Right ventricle myocardium superior (tissue), 1 donor: ENCODE measurements at regions not wholly inside any gene's neighbourhood (a gene's known extent, or its start where the extent isn't known, plus 50 kb on each side); places are given as distances from the start of the nearest gene placed in this dataset.
"Not testable (repeated sequence)": the region's sequence is repeated elsewhere in the genome, so short reads cannot be mapped to it uniquely, and the experiment has no call there.

ENCODE experiments used
- ATAC-seq: fragments of 200-7000 bp; cut with Tn5 transposase; one replicate; pipeline ENCODE4 v1.9.1; 2020; ENCODE audit warnings: mild to moderate bottlenecking; ENCODE audit not compliant: poor library complexity
- DNase-seq: peaks from one replicate; pipeline ENCODE4 v3.0.0-alpha.2; 2020
- intact Hi-C: fragments of 100-400 bp; cut with DNase I; formaldehyde crosslinking; loops from one replicate; pipeline ENCODE4 v1.11.2; 2022
- donor health status: DM: no; HTN: yes; CAD: no; lungs with severe emphysema.

DNA sequence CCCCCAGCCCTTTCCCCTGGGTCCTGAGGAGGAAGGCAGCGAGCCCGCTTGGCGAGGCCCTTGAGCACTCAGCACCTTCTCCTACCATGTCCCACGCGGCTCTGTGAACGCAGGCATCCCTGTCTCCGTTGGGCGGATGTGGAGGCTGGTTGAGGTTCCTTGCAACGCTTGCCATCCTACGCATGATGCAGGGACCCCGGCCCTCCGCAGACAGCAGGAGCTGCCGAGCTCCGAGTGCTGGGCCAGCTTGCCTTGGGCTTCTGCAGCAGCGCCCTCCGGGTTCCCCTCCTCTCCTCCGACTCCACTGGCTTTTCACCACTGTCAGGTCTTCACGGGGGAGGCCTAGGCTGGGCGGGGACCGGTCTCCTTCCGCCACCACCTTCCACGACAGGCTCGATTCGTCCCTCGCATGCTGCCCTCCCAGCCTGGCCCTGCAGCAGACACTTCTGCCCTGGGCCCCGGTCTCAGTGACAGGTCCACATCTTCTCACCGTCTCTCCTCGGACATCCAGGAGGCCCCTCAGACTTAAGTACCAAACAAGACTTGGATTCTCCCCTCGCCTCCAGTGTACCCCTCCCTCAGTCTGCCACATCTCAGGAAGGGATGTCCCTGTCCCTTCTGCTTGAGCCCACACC is 67.6 kb upstream of the HGFAC start:
- DNase-seq (no peak), ATAC-seq (no peak)
- intact Hi-C loops, result no loop called here

DNA sequence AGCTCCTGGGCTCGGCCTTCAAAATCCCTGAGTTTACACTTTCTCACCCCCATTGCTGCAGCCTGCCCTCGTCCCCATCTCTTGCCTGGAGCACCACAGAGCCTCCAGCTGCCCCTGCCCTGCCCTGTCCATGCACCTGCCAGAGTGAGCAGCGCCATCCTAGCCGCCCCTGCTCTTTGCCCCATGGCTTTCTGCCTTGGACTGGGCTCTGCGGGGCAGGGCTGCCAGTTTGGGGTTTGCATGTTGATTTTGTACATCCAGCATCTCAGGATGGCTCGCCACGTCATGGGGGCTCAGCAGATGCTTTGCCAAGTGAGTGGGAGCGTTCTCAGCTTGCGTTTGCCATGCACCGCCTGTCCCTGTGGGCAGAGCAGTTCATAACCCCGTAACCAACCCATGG is 67.1 kb upstream of the HGFAC start:
- intact Hi-C loops, result no loop called here
- ATAC-seq (no peak), DNase-seq (no peak)

DNA sequence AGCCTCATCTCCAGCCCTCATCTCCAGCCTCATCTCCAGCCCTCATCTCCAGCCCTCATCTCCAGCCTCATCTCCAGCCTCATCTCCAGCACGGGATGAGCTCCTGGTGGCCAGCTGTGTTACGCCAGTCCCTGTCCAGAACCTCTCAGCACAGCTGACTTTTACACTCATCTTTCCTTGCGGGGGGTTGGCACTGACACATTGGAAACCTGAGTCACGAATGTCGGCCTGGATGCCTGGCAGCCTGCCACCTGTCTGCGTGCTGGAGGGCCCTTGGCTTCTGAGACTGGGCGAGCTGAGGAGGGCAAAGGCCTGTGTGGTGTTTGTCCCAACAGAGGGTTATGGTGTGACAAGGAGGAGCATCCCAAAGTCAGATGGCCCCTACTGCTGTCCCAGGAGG is 66.1 kb upstream of the HGFAC start:
- intact Hi-C loops, result no loop called here
- ATAC-seq, result no peak
- DNase-seq, result no peak

DNA sequence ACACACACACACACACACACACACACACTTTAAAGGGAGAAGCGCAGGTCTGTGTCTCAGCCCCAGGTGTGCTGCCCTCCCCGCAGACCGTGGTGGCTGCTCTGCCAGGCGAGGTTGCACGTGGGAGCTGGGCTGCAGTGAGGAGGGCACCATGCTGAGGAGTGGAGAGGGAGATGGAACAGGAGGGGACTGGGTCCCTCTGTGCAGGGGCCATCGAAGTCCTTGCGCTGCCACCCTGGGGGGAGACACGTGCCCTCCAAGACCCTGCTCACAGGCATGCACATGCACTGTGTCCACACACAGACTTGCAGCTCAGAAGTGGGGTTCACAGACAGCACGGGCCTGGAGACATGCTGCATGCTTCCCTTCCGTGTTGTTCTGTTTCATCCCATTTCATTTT is 65.5 kb upstream of the HGFAC start:
- DNase-seq (no peak), ATAC-seq (no peak)
- intact Hi-C loops, result no loop called here

DNA sequence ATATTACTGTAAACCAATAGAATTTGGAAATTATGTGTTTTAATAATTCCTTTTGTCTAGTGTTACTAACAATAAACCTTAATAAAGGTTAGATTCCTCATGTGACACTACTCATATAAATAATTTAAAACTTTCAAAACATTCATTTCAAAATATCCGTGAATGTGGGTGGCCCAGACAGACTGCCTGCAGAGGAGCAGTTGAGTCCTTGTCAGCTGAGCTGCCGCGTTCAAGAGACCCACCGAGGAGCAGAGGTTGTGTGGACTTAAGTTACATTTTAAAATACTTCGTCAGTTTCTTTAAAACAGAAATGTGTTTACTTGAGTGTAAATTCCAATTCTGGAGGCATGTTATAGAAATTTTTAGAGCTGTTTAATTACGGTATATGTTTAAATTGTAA is 64.2 kb upstream of the HGFAC start:
- ATAC-seq (no peak), DNase-seq (no peak)
- intact Hi-C loops, result no loop called here

DNA sequence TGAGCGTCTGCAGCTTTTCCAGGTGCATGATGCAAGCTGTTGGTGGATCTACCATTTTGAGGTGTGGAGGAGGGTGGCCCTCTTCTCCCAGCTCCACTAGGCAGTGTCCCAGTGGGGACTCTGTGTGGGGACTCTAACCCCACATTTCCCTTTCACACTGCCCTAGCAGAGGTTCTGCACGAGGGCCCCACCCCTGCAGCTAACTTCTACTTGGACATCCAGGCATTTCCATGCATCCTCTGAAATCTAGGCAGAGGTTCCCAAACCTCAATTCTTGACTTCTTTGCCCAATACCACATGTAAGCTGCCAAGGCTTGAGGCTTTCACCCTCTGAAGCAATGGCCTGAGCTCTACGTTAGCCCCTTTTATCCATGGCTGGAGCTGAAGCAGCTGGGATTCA is 61.4 kb upstream of the HGFAC start:
- intact Hi-C loops, ATAC-seq, DNase-seq: not testable (repeated sequence)

DNA sequence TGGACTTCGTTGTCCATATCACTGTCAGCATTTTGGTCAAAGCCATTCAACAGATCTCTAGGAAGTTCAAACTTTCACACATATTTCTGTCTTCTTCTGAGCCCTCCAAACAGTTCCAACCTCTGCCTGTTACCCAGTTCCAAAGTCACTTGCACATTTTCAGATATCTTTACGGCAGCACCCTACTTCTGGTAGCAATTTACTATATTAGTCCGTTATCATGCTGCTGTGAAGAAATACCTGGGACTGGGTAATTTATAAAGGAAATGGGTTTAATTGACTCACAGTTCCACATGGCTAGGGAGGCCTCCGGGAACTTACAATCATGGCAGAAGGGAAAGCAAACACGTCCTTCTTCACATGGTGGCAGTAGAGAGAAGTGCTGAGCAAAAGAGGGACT is 60.6 kb upstream of the HGFAC start:
- DNase-seq, ATAC-seq, intact Hi-C loops: not testable (repeated sequence)

DNA sequence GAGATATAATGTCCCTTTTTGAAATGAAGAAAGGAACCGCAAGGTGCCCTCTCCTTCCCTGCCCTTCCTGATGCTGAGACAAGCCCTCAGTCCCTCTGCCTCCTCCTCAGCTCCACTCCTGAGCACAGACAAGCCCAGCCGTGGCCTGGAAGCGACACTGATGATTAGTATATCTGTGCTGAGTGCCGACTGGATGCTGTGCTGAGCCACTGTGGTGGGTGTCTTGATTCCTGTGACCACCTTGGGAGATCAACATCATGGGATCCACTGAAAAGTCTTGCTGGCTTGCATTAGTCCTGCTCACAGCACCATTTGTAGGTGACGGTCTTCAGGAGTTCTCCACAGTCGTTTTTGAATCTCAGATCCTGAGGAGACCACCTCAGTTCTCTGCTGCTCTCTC is 59.5 kb upstream of the HGFAC start:
- ATAC-seq (no peak), DNase-seq (no peak)
- intact Hi-C loops, result no loop called here

DNA sequence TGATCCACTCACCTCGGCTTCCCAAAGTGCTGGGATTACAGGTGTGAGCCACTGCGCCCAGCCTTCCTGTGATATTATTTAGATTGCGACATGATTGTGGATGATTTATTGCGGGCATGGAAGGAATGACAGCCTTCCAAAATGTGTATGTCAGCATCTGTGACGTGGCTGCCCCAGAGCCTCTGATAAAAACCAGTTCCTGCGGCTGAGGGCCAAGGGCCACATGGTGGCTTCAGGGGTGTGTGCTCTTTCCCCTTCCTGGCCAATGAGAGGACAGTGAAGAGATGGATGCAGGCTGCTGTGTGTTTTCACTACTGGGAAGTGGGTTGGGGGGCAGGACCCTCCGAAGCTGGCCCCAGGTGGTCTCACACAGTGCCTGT is 57.4 kb upstream of the HGFAC start:
- intact Hi-C loops, result no loop called here
- DNase-seq (no peak), ATAC-seq (no peak)

DNA sequence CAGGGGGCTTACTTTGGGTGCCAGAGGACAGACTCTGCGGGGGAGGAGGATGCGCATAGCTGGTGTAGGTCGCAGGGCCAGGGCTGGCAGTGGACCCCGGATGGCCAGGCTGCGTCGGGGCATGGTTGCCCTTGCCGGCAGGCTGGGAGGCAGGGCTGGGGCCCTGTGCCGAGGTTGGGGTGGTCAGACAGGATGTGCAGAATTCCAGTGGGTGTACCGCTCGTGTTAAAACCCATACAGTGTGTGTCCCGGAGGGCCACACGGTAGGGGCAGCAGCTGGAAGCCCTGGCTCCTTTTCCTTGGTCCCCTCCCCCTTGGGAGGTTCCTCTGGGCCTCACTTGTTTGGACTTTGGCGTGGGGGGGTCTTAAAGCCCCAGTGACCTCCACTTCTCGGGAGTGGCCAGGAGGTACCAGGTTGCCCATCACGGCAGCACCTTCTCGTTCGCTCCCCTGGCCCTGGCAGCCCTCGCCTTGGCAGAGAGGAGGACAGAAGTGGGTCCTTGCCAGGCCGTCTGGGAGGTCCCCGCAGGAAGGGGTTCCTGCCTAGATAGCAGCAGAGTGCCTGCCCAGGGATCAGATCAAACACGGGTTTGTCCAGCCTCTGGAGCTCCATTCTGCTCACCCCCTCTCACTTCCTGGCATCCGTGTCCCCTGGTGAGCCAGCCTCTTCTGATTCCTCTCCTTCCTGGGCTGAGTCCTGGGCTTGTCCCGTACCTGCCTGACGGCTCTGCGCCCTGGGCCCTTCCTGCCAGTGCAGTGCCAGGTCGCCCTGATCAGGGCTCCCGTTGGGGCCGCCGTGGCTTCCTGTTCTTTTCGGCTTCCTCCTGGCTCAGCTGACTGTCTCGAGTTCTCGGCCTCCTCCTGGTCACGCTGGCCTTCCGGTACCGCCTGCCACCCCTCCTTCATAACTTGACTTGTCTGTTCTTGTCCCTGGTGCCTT is 56.7 kb upstream of the HGFAC start:
- ATAC-seq, result peak; percentile 44
- DNase-seq, result peak; percentile 73
- intact Hi-C loops, result no loop called here

DNA sequence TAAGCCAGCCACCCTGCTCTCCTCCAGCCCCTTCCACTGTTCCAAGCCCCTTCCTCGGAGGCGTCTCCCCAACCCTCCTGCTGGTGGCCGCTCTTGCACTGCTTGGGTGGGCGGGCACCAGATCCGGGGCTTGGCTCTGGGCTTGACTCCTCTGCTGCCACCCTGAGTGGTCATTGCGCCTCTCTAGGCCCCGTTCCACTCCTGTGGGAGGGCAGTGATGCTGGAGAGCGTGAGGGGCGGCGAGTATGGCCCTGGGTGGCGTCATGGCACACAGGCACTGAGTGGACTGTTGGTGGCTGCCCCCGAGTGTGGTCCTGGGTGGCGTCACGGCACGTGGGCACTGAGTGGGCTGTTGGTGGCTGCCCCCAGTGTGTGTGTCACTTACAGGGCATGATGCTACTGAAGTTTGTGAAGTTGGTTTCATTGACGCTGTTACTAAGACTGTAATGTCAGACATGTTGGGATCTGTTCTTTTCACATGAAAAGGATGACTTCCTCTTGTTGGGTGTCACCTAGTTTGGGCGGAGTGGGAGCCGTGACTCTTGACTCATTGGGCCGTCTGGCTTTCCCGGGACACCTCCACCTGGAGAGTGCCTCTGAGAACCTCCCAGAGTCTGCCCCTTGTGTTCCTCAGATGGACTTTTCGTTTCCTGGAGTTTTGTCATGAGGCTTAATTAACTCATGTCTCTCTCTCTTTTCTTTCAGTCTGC is 55.9 kb upstream of the HGFAC start:
- intact Hi-C loops, result no loop called here
- DNase-seq (peak; percentile 38), ATAC-seq (no peak)

DNA sequence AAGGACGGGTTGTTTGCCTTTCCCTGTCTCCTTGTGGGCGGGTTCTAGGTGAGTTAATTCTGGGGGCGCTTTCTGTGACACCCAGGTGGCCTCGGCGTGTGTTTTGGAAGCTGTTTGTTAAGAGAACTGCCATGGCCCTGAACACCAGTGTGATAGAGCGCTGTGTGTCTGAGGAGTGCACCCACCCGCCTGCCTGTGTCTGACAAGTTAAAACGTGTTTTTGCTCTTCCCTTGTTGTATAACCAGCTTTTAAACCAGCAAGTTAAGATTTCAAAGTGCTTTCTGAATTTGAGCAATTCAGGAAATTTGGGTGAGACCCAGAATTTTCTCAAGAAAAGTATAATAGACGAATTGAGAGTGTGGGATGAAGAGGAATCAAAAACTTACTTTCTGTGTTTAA is 55.2 kb upstream of the HGFAC start:
- no peak for DNase-seq
- ATAC-seq, result no peak
- intact Hi-C loops, result no loop called here

DNA sequence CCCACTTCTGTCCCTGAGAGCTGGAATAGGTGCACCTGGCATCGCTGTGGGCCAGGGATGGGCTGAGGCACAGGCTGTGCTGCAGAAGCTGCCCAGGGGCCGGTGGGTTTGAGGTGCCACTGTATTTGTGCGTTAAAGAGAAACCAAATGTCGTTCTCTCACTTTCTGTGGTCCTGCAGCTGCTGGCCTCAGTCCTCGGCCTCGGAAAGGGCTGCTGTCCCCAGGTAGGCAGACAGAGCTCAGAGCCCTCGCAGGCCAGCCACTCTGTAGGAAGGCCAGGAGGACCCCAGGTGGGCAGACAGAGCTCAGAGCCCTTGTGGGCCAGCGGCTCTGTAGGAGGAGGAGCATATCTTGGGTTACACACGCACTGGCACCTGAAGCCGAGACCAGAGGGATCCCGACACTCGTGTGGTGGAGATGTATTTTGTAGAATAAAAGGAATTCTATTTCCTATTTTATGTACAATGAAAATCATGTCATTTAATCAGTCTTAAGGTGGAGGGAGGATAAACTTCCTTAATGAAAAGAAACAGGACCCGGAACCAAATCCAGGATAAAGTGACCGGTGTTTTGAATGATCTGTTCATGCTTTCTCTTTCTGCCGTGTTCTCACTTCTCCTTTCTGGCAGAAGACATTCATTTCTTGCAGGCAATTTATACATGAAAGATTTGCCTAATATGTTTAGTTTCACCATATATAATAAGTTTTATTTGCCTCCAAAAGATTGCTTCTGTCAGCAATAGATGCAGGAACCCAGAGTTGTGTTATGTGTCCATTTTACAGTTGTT is 54.4 kb upstream of the HGFAC start:
- DNase-seq (no peak), ATAC-seq (no peak)
- intact Hi-C loops, result no loop called here

DNA sequence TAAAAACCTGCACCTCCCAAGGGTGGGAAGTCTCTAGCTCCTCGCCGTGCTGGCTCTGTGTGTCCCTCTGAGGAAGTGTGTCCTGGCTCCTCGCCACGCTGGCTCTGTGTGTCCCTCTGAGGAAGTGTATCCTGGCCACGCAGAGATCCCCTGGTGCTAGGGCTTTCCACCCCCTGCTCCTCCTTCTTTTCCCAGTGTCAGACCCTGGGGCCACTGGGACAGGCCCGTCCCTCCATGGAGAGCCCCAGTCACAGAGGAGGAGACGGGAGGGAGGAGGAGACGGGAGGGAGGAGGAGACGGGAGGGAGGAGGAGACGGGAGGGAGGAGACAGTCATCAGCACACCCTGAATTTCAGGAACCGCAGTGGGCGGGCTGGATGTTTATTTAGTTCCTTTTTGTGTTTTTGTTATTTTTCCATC is 53.8 kb upstream of the HGFAC start:
- ATAC-seq, result peak; percentile 74
- DNase-seq, result peak; percentile 95
- intact Hi-C loops, result no loop called here

DNA sequence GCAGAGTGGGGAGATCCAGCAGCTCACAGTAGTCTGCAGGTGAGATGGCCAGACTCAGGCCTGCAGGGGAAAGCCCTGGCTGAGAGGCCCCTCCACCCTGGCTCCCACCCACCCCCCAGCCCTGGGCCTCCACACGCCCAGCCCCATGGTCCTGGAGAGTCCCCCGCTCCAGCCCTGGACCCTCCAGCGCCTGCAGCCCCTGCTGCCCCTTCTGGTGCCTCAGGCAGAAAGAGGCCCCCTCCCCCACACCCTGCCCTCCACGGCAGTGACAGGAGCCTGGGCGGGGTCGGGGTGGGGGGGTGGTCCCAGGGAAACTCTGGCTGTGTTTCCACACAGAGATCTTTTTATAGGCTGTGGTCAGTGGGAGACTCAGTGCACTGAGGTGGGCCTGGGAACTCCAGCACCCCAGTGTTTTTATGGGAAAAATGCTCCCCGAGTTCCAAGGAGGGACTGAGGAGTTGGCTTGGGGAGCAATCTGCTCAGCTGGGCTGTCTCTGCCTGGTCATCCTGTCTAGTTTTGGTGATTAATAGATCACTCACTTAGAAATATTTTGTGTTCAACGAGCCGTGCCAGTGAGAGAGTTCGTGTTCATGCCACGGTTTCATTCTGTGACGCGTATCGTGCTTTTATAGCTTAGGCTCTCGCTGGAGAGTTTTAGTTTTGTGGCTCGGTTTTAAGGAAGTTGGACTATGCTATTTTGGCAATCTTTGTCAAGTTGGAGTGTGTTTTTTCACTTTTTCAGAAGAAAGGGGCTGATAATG is 53.1 kb upstream of the HGFAC start:
- ATAC-seq, result peak; percentile 32
- intact Hi-C loops, result no loop called here
- DNase-seq, result no peak

DNA sequence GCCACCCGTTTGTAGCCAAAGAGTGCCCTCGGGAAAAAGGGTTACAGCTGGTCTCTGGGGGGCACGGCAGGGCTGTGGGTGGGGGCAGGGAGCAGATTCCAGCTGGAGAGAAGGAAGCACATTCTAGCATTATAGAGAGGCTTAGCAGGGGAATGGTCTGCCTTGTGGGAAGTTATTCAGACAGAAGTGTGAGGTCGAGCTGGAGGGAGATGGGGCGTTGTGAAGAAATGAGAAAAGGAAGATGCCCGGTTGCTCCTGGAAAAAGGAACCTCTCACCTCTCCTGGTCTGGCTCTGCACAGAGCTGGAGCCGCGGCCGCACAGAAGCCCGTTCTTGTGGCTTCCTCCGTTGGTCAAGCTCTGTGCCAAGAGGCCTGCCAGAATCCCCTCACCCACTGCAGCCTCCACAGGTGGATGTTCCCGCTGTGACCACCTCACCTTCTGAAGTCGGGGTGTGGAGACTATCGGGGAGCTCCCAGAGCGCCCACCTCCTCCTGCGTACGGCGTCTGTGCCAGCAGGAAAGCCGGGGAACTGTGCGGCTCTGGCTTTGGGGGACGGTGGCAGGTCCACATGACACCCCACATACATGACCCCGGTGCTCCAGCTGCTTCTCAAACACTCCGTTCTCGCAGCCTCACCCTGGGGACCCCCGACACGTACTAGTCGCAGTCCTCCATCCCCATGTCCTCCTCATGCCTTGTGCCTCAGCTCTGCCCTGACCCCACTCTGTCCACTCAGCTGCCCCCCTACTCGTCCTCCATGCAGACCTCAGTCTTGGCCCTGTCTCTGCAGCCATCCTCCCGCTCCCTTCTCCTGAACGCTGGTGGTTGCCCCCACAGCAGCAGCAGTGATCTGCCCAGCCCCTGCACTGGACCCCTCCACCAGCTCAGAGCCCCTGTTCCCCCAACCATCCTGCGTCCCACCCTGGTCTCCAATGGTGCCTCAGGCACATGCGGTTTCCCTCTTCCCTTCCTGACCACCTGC is 52.2 kb upstream of the HGFAC start:
- ATAC-seq, result no peak
- intact Hi-C loops, result no loop called here
- no peak for DNase-seq

DNA sequence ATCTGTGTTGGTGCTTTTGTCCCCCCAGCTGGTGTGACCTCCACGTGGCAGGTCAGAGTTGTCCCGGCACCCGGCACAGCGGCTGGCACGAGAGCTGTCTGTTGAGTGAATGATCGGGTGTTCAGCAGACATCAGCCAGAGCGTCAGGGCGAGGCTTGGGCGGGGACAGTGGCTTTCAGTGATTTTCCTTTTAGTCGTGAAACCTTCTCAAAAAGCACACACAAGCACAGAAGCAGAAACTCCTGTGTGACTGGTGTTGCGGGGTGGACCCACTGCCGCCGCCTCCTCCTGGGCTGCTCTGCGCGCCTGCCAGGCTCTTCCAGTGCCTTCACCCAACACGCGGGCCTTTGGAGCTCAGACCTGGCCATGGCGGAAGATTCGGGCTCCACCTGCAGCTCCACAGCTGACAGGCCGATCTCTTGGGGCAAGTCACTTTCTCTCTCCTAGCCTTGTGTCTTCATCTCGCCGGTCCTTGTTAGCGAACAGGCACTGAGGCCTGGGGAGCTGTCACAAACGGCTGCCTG is 51.4 kb upstream of the HGFAC start:
- DNase-seq (no peak), ATAC-seq (no peak)
- intact Hi-C loops, result no loop called here
